ENCODE measurements at regions not wholly inside any gene's neighbourhood (a gene's known extent, or its start where the extent isn't known, plus 50 kb on each side); places are given as distances from the start of the nearest gene placed in this dataset.

GRCh38 chr11:128205796-128206195 lies 381.6 kb downstream of the ETS1 start:
- Histone ChIP-seq H3K23ac (ENCODE audit: low read length in 2 of 2) (no peak overlapping the region), H3K27ac (ENCODE audit: low read length, poor library complexity, severe bottlenecking) (peak overlapping the region; percentile 50), H2BK5ac (ENCODE audit: low read depth, low read length, poor library complexity, severe bottlenecking) (peak overlapping the region; percentile 76), H2BK120ac (ENCODE audit: low read depth, low read length) (no peak overlapping the region), H3K9me3 (ENCODE audit: control insufficient read depth, low read length) (no peaks in the 10 kb centered on the region), H4K8ac (ENCODE audit: low read length) (no peak overlapping the region), H2AFZ (ENCODE audit: low read depth, low read length) (no peak overlapping the region), H2BK15ac (ENCODE audit: low read depth, poor library complexity, severe bottlenecking) (no peak overlapping the region), H2AK5ac (ENCODE audit: low read length, severe bottlenecking) (peak overlapping the region; percentile 97), H3K4ac (ENCODE audit: low read depth in 1 of 2, low read length in 2 of 2) (no peak overlapping the region), H3K4me2 (ENCODE audit: low read length, poor library complexity, severe bottlenecking) (no peak overlapping the region), H3K27me3 (ENCODE audit: control insufficient read depth in 1 of 2, insufficient read depth in 1 of 2, low read length in 2 of 2) (no peaks in the 10 kb centered on the region), H3K36me3 (ENCODE audit: control insufficient read depth in 1 of 2, insufficient read depth in 2 of 2, low read depth in 1 of 2, low read length in 2 of 2) (no peaks in the 10 kb centered on the region), H3K79me1 (replicated peaks; ENCODE audit: low read length, poor library complexity, severe bottlenecking) (no peaks in the 10 kb centered on the region), H3K4me1 (ENCODE audit: control insufficient read depth, insufficient read depth, low read depth, low read length) (peaks cover 9% of the 10 kb centered on the region), H3K4me3 (ENCODE audit: insufficient read depth in 1 of 2, low read depth in 1 of 2, low read length in 2 of 2) (no peak overlapping the region), H2BK12ac (ENCODE audit: low read length in 2 of 2) (no peak overlapping the region), H4K91ac (ENCODE audit: low read length) (no peak overlapping the region), H3K18ac (ENCODE audit: low read depth in 1 of 2, low read length in 2 of 2) (no peak overlapping the region), H3K14ac (ENCODE audit: low read length in 2 of 2) (no peak overlapping the region), H3K9ac (ENCODE audit: low read length) (no peak overlapping the region)
- no peak for DNase-seq

GRCh38 chr11:128204898-128205297 lies 382.5 kb downstream of the ETS1 start:
- H3K4me2 ChIP-seq (ENCODE audit: low read length, poor library complexity, severe bottlenecking): no peak overlapping the region
- peaks cover 9% of the 10 kb centered on the region for H3K4me1 ChIP-seq (ENCODE audit: control insufficient read depth, insufficient read depth, low read depth, low read length)
- DNase-seq: no peak
- H3K79me1 ChIP-seq (replicated peaks; ENCODE audit: low read length, poor library complexity, severe bottlenecking): no peaks in the 10 kb centered on the region
- no peak overlapping the region for H2AFZ ChIP-seq (ENCODE audit: low read depth, low read length)
- no peak overlapping the region for H2AK5ac ChIP-seq (ENCODE audit: low read length, severe bottlenecking)
- no peak overlapping the region for H2BK5ac ChIP-seq (ENCODE audit: low read depth, low read length, poor library complexity, severe bottlenecking)
- no peak overlapping the region for H2BK15ac ChIP-seq (ENCODE audit: low read depth, poor library complexity, severe bottlenecking)
- no peak overlapping the region for H4K91ac ChIP-seq (ENCODE audit: low read length)
- H2BK12ac ChIP-seq (ENCODE audit: low read length in 2 of 2): no peak overlapping the region
- H3K14ac ChIP-seq (ENCODE audit: low read length in 2 of 2): no peak overlapping the region
- no peaks in the 10 kb centered on the region for H3K36me3 ChIP-seq (ENCODE audit: control insufficient read depth in 1 of 2, insufficient read depth in 2 of 2, low read depth in 1 of 2, low read length in 2 of 2)
- no peak overlapping the region for H3K23ac ChIP-seq (ENCODE audit: low read length in 2 of 2)
- WGBS: 79% methylated on average over 2 of the region's 3 CpGs
- no peak overlapping the region for H3K4ac ChIP-seq (ENCODE audit: low read depth in 1 of 2, low read length in 2 of 2)
- H2BK120ac ChIP-seq (ENCODE audit: low read depth, low read length): no peak overlapping the region
- no peak overlapping the region for H4K8ac ChIP-seq (ENCODE audit: low read length)
- H3K9me3 ChIP-seq (ENCODE audit: control insufficient read depth, low read length): no peaks in the 10 kb centered on the region
- H3K27me3 ChIP-seq (ENCODE audit: control insufficient read depth in 1 of 2, insufficient read depth in 1 of 2, low read length in 2 of 2): no peaks in the 10 kb centered on the region
- H3K27ac ChIP-seq (ENCODE audit: low read length, poor library complexity, severe bottlenecking): no peak overlapping the region
- no peak overlapping the region for H3K9ac ChIP-seq (ENCODE audit: low read length)
- H3K18ac ChIP-seq (ENCODE audit: low read depth in 1 of 2, low read length in 2 of 2): no peak overlapping the region
- no peak overlapping the region for H3K4me3 ChIP-seq (ENCODE audit: insufficient read depth in 1 of 2, low read depth in 1 of 2, low read length in 2 of 2)

GRCh38 chr11:128201801-128202200 lies 385.6 kb downstream of the ETS1 start:
- Histone ChIP-seq H2BK120ac (ENCODE audit: low read depth, low read length) (no peak overlapping the region), H3K36me3 (ENCODE audit: control insufficient read depth in 1 of 2, insufficient read depth in 2 of 2, low read depth in 1 of 2, low read length in 2 of 2) (no peaks in the 10 kb centered on the region), H2BK5ac (ENCODE audit: low read depth, low read length, poor library complexity, severe bottlenecking) (no peak overlapping the region), H3K27ac (ENCODE audit: low read length, poor library complexity, severe bottlenecking) (no peak overlapping the region), H3K4me3 (ENCODE audit: insufficient read depth in 1 of 2, low read depth in 1 of 2, low read length in 2 of 2) (no peak overlapping the region), H2AFZ (ENCODE audit: low read depth, low read length) (no peak overlapping the region), H3K18ac (ENCODE audit: low read depth in 1 of 2, low read length in 2 of 2) (no peak overlapping the region), H3K9ac (ENCODE audit: low read length) (no peak overlapping the region), H3K14ac (ENCODE audit: low read length in 2 of 2) (no peak overlapping the region), H3K23ac (ENCODE audit: low read length in 2 of 2) (no peak overlapping the region), H2AK5ac (ENCODE audit: low read length, severe bottlenecking) (no peak overlapping the region), H4K8ac (ENCODE audit: low read length) (peak overlapping the region; percentile 69), H4K91ac (ENCODE audit: low read length) (peak overlapping the region; percentile 36), H3K79me1 (replicated peaks; ENCODE audit: low read length, poor library complexity, severe bottlenecking) (no peaks in the 10 kb centered on the region), H2BK12ac (ENCODE audit: low read length in 2 of 2) (peak overlapping the region in 1 of 2 experiments; percentile 50), H3K9me3 (ENCODE audit: control insufficient read depth, low read length) (no peaks in the 10 kb centered on the region), H3K4ac (ENCODE audit: low read depth in 1 of 2, low read length in 2 of 2) (no peak overlapping the region), H2BK15ac (ENCODE audit: low read depth, poor library complexity, severe bottlenecking) (no peak overlapping the region), H3K27me3 (ENCODE audit: control insufficient read depth in 1 of 2, insufficient read depth in 1 of 2, low read length in 2 of 2) (no peaks in the 10 kb centered on the region), H3K4me2 (ENCODE audit: low read length, poor library complexity, severe bottlenecking) (no peak overlapping the region), H3K4me1 (ENCODE audit: control insufficient read depth, insufficient read depth, low read depth, low read length) (peaks cover 5% of the 10 kb centered on the region)
- DNase-seq: no peak
- WGBS: 80% methylated on average over 4 of the region's 4 CpGs

- WGBS: 98% methylated on average over 2 of the region's 5 CpGs
- no peak overlapping the region for H2BK120ac ChIP-seq (ENCODE audit: low read depth, low read length)
- H4K91ac ChIP-seq (ENCODE audit: low read length): no peak overlapping the region
These were observed 386.3 kb downstream of the ETS1 start for GRCh38 chr11:128201009-128201408.

More at GRCh38 chr11:128201009-128201408, 386.3 kb downstream of the ETS1 start:
- no peak overlapping the region for H2BK15ac ChIP-seq (ENCODE audit: low read depth, poor library complexity, severe bottlenecking)
- no peak overlapping the region for H2BK12ac ChIP-seq (ENCODE audit: low read length in 2 of 2)
- no peak overlapping the region for H3K9ac ChIP-seq (ENCODE audit: low read length)
- no peak overlapping the region for H2AFZ ChIP-seq (ENCODE audit: low read depth, low read length)
- no peaks in the 10 kb centered on the region for H3K79me1 ChIP-seq (replicated peaks; ENCODE audit: low read length, poor library complexity, severe bottlenecking)
- H4K8ac ChIP-seq (ENCODE audit: low read length): no peak overlapping the region
- peaks cover 5% of the 10 kb centered on the region for H3K4me1 ChIP-seq (ENCODE audit: control insufficient read depth, insufficient read depth, low read depth, low read length)
- no peak overlapping the region for H3K14ac ChIP-seq (ENCODE audit: low read length in 2 of 2)
- no peaks in the 10 kb centered on the region for H3K27me3 ChIP-seq (ENCODE audit: control insufficient read depth in 1 of 2, insufficient read depth in 1 of 2, low read length in 2 of 2)
- no peak overlapping the region for H2AK5ac ChIP-seq (ENCODE audit: low read length, severe bottlenecking)
- no peaks in the 10 kb centered on the region for H3K36me3 ChIP-seq (ENCODE audit: control insufficient read depth in 1 of 2, insufficient read depth in 2 of 2, low read depth in 1 of 2, low read length in 2 of 2)
- H3K9me3 ChIP-seq (ENCODE audit: control insufficient read depth, low read length): no peaks in the 10 kb centered on the region
- no peak overlapping the region for H3K27ac ChIP-seq (ENCODE audit: low read length, poor library complexity, severe bottlenecking)
- DNase-seq: no peak
- H3K4me2 ChIP-seq (ENCODE audit: low read length, poor library complexity, severe bottlenecking): no peak overlapping the region
- no peak overlapping the region for H3K4me3 ChIP-seq (ENCODE audit: insufficient read depth in 1 of 2, low read depth in 1 of 2, low read length in 2 of 2)
- no peak overlapping the region for H3K18ac ChIP-seq (ENCODE audit: low read depth in 1 of 2, low read length in 2 of 2)
- no peak overlapping the region for H3K23ac ChIP-seq (ENCODE audit: low read length in 2 of 2)
- H3K4ac ChIP-seq (ENCODE audit: low read depth in 1 of 2, low read length in 2 of 2): no peak overlapping the region
- H2BK5ac ChIP-seq (ENCODE audit: low read depth, low read length, poor library complexity, severe bottlenecking): no peak overlapping the region

All from mesenchymal stem cell (in vitro differentiated cells and primary cell).